Prostate gland (tissue), 2 donors: ENCODE measurements at regions not wholly inside any gene's neighbourhood (a gene's known extent, or its start where the extent isn't known, plus 50 kb on each side); places are given as distances from the start of the nearest gene placed in this dataset.

Experiments
- CTCF ChIP-seq, 4 experiments: fragments of 200-600 bp in 2 of 4; fragments of 450-650 bp in 2 of 4; sonication (generic) in 2 of 4; IDR thresholded peaks; 1 replicate in 3 of 4; 2 replicates in 1 of 4; pipeline ENCODE4 v1.5.1; 2016 to 2019; ENCODE audit warnings: antibody characterized with exemption in 4 of 4, mild to moderate bottlenecking in 2 of 4, moderate library complexity in 2 of 4
- POLR2A ChIP-seq: fragments of 450-650 bp; IDR thresholded peaks from one replicate; pipeline ENCODE4 v1.6.1; 2016; ENCODE audit warnings: antibody characterized with exemption, mild to moderate bottlenecking
- POLR2AphosphoS5 ChIP-seq: sonication (generic); formaldehyde crosslinking; IDR thresholded peaks from one replicate; pipeline ENCODE4 v1.6.1; 2017; ENCODE audit warnings: antibody characterized with exemption

GRCh38 chr19:27851543-27852060 is 1361.3 kb downstream of the UQCRFS1 start:
- TF ChIP-seq CTCF (IDR thresholded peaks at IDR 0.05) (no peak), POLR2A (no peak), POLR2AphosphoS5 (no peak)
